NCI-H748 (cell line): ENCODE measurements at regions not wholly inside any gene's neighbourhood (a gene's known extent, or its start where the extent isn't known, plus 50 kb on each side); places are given as distances from the start of the nearest gene placed in this dataset.
"Not testable (repeated sequence)": the region's sequence is repeated elsewhere in the genome, so short reads cannot be mapped to it uniquely, and the experiment has no call there.

Experiments
- DNase-seq: peaks from one replicate; lab custom pipeline; 2025; ENCODE audit not compliant: unreplicated experiment; lab: John Stamatoyannopoulos, UW

GRCh38 chr6:10138917-10139316, 276.0 kb downstream of the TFAP2A start:
- no peak for DNase-seq

GRCh38 chr6:10136636-10137035, 278.2 kb downstream of the TFAP2A start:
- no peak for DNase-seq

GRCh38 chr6:10134185-10134584, 280.7 kb downstream of the TFAP2A start:
- not testable (repeated sequence) for DNase-seq

GRCh38 chr6:10128721-10129120, 286.2 kb downstream of the TFAP2A start:
- no peak for DNase-seq

GRCh38 chr6:10122164-10122563, 292.7 kb downstream of the TFAP2A start:
- DNase-seq: no peak

GRCh38 chr6:10112871-10113549, 301.9 kb downstream of the TFAP2A start:
- DNase-seq: no peak

- no peak for DNase-seq
Measured at GRCh38 chr6:10111975-10112374, 302.9 kb downstream of the TFAP2A start.

- DNase-seq: no peak
Measured at GRCh38 chr6:10101551-10102252, 313.2 kb downstream of the TFAP2A start.

- DNase-seq: peak; percentile 57
Measured at GRCh38 chr6:10099529-10100140, 315.2 kb downstream of the TFAP2A start.

- peak; percentile 86 for DNase-seq
Measured at GRCh38 chr6:10098756-10099528, 315.9 kb downstream of the TFAP2A start.

- DNase-seq: no peak
Measured at GRCh38 chr6:10093282-10093681, 321.6 kb downstream of the TFAP2A start.

GRCh38 chr6:10084111-10084986, 330.5 kb downstream of the TFAP2A start:
- peak; percentile 42 for DNase-seq

- no peak for DNase-seq
Measured at GRCh38 chr6:10082385-10082784, 332.5 kb downstream of the TFAP2A start.

- DNase-seq: no peak
Measured at GRCh38 chr6:10081957-10082356, 332.9 kb downstream of the TFAP2A start.

- no peak for DNase-seq
Measured at GRCh38 chr6:10081075-10081474, 333.8 kb downstream of the TFAP2A start.

GRCh38 chr6:10080561-10080960, 334.3 kb downstream of the TFAP2A start:
- no peak for DNase-seq

- no peak for DNase-seq
Measured at GRCh38 chr6:10078581-10078980, 336.3 kb downstream of the TFAP2A start.

GRCh38 chr6:10074726-10075125, 340.1 kb downstream of the TFAP2A start:
- not testable (repeated sequence) for DNase-seq

GRCh38 chr6:10073341-10073740, 341.5 kb downstream of the TFAP2A start:
- DNase-seq: no peak

GRCh38 chr6:10071631-10072220, 343.1 kb downstream of the TFAP2A start:
- no peak for DNase-seq
